ENCODE measurements at regions not wholly inside any gene's neighbourhood (a gene's known extent, or its start where the extent isn't known, plus 50 kb on each side); places are given as distances from the start of the nearest gene placed in this dataset.

GRCh38 chr13:42658019-42658418 lies 84.1 kb downstream of the TNFSF11 start:
- DNase-seq: no peak

- DNase-seq: no peak
Observed at GRCh38 chr13:42660333-42660965, 86.5 kb downstream of the TNFSF11 start.

GRCh38 chr13:42667638-42668037 lies 93.7 kb downstream of the TNFSF11 start:
- no peak for DNase-seq

GRCh38 chr13:42671502-42671901 lies 97.5 kb downstream of the TNFSF11 start:
- DNase-seq: no peak

GRCh38 chr13:42673677-42674076 lies 99.7 kb downstream of the TNFSF11 start:
- no peak for DNase-seq

GRCh38 chr13:42680748-42681147 lies 100.6 kb upstream of the FAM216B start:
- DNase-seq: no peak

GRCh38 chr13:42681326-42682100 lies 99.9 kb upstream of the FAM216B start:
- no peak for DNase-seq

GRCh38 chr13:42684226-42684625 lies 97.2 kb upstream of the FAM216B start:
- DNase-seq: no peak

GRCh38 chr13:42685751-42686150 lies 95.6 kb upstream of the FAM216B start:
- DNase-seq: no peak

GRCh38 chr13:42686165-42686564 lies 95.2 kb upstream of the FAM216B start:
- DNase-seq: no peak

GRCh38 chr13:42688821-42689220 lies 92.6 kb upstream of the FAM216B start:
- no peak for DNase-seq

GRCh38 chr13:42696191-42696590 lies 85.2 kb upstream of the FAM216B start:
- no peak for DNase-seq

GRCh38 chr13:42699912-42700311 lies 81.5 kb upstream of the FAM216B start:
- no peak for DNase-seq

GRCh38 chr13:42702716-42703115 lies 78.7 kb upstream of the FAM216B start:
- no peak for DNase-seq

GRCh38 chr13:42703740-42704139 lies 77.6 kb upstream of the FAM216B start:
- DNase-seq: no peak

GRCh38 chr13:42706286-42706685 lies 75.1 kb upstream of the FAM216B start:
- no peak for DNase-seq

- no peak for DNase-seq
Observed at GRCh38 chr13:42707048-42707447, 74.3 kb upstream of the FAM216B start.

GRCh38 chr13:42707586-42707985 lies 73.8 kb upstream of the FAM216B start:
- no peak for DNase-seq

GRCh38 chr13:42708391-42708790 lies 73.0 kb upstream of the FAM216B start:
- no peak for DNase-seq

GRCh38 chr13:42709276-42709675 lies 72.1 kb upstream of the FAM216B start:
- DNase-seq: no peak

- no peak for DNase-seq
Observed at GRCh38 chr13:42715909-42716308, 65.5 kb upstream of the FAM216B start.

GRCh38 chr13:42717176-42717575 lies 64.2 kb upstream of the FAM216B start:
- DNase-seq: no peak

GRCh38 chr13:42720113-42720857 lies 61.1 kb upstream of the FAM216B start:
- peak; percentile 91 to 94 for DNase-seq

- no peak for DNase-seq
Observed at GRCh38 chr13:42720858-42721219, 60.5 kb upstream of the FAM216B start.

Measured in inflammatory macrophage (primary cell).